ENCODE measurements at regions not wholly inside any gene's neighbourhood (a gene's known extent, or its start where the extent isn't known, plus 50 kb on each side); places are given as distances from the start of the nearest gene placed in this dataset.

DNA sequence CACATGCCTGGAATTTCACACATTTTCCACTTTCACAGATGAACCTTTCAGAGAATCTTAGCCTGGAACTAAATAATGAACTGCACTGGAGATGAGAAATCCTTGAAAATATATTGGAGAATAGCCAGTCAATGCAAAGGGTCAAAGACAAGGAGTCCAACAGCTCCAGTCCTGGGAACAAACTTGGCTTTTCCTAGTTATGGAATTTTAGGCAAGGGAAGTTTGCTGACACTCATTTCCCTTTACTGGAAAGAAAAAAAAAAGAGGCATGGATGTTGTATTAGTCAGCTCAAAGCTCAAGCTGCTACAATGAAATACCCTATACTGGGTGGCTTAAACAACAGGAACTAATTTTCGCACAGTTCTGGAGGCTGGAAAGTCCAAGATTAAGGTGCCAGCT is 690.8 kb upstream of the ARPP21 start:
- TF ChIP-seq, protein P1, sequence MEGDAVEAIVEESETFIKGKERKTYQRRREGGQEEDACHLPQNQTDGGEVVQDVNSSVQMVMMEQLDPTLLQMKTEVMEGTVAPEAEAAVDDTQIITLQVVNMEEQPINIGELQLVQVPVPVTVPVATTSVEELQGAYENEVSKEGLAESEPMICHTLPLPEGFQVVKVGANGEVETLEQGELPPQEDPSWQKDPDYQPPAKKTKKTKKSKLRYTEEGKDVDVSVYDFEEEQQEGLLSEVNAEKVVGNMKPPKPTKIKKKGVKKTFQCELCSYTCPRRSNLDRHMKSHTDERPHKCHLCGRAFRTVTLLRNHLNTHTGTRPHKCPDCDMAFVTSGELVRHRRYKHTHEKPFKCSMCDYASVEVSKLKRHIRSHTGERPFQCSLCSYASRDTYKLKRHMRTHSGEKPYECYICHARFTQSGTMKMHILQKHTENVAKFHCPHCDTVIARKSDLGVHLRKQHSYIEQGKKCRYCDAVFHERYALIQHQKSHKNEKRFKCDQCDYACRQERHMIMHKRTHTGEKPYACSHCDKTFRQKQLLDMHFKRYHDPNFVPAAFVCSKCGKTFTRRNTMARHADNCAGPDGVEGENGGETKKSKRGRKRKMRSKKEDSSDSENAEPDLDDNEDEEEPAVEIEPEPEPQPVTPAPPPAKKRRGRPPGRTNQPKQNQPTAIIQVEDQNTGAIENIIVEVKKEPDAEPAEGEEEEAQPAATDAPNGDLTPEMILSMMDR (IDR thresholded peaks at IDR 0.05 in 8 of 11, conservative IDR thresholded peaks at IDR 0.05 in 3 of 11) = no peak
- no peak for TF ChIP-seq POLR2AphosphoS5 (IDR thresholded peaks at IDR 0.05)
- TF ChIP-seq POLR2A (IDR thresholded peaks at IDR 0.05) = no peak

Measured in spleen (tissue), 7 donors.